Psoas muscle (tissue), 7 donors: ENCODE measurements at regions not wholly inside any gene's neighbourhood (a gene's known extent, or its start where the extent isn't known, plus 50 kb on each side); places are given as distances from the start of the nearest gene placed in this dataset.

Experiments used
- ATAC-seq, 4 donors: fragments of 200-7000 bp; cut with Tn5 transposase; one replicate each; pipeline ENCODE4 v1.9.1; 2020; ENCODE audit warnings: moderate library complexity in 3 of 4, mild to moderate bottlenecking in 2 of 4
- DNase-seq, 2 donors: peaks; one replicate each; pipeline ENCODE4 v3.0.0-alpha.2; 2020
- H3K27ac ChIP-seq: fragments of 200-600 bp; one replicate; pipeline ENCODE4 v1.8.0; 2022
- H3K27me3 ChIP-seq, 3 donors: fragments of 200-600 bp in 1 of 3; one replicate each; pipeline versions ENCODE4 v1.6.1 to v1.8.0; 2013 to 2022; ENCODE audit warnings: low read length in 2 of 3, mild to moderate bottlenecking in 2 of 3, moderate library complexity in 1 of 3; ENCODE audit not compliant: insufficient read depth in 3 of 3
- H3K36me3 ChIP-seq, 2 donors: fragments of 200-600 bp in 1 of 2; one replicate each; pipeline versions ENCODE4 v1.6.1 to v1.8.0; 2013 to 2022; ENCODE audit warnings: low read depth in 1 of 2, mild to moderate bottlenecking in 1 of 2, moderate library complexity in 1 of 2; ENCODE audit not compliant: insufficient read depth in 1 of 2
- H3K4me1 ChIP-seq: fragments of 200-600 bp; one replicate; pipeline ENCODE4 v1.8.0; 2022
- H3K4me3 ChIP-seq: fragments of 200-600 bp; one replicate; pipeline ENCODE4 v1.8.0; 2022; ENCODE audit warnings: mild to moderate bottlenecking
- H3K9me3 ChIP-seq: fragments of 200-600 bp; one replicate; pipeline ENCODE4 v1.8.0; 2022
- CTCF ChIP-seq: fragments of 200-600 bp; IDR thresholded peaks from one replicate; pipeline ENCODE4 v1.8.0; 2022; ENCODE audit warnings: antibody characterized with exemption
- WGBS, 3 donors: extraction: QIAGEN DNeasy Blood & Tissue Kit; methylation state at CpG; one replicate each; pipeline versions ENCODE4 v1.1.6 to v1.1.7; 2013; 5-methylcytosine and 5-hydroxymethylcytosine counted together
- intact Hi-C, 2 donors: fragments of 100-400 bp; cut with DNase I; formaldehyde crosslinking; loops; one replicate each; pipeline versions ENCODE4 v1.11.0 to v1.14.2; 2022
- donor health status: healthy with polysubstance abuse.
- donor health status: DM: no; HTN: no; CAD: no; lungs with moderate emphysema.
- donor health status: Bipolar disorder and iron deficiency.
- donor health status: healthy.
- donor health status: DM: yes; HTN: yes; CAD: no.
- donor health status: DM: no; HTN: no; CAD: no.
- donor health status: DM: yes; HTN: yes; CAD: no.

GRCh38 chr7:46494441-46494840, 573.4 kb upstream of the IGFBP3 start:
- Histone ChIP-seq H3K4me3 (no peak overlapping the region), H3K4me1 (no peaks in the 10 kb centered on the region), H3K9me3 (no peaks in the 10 kb centered on the region), H3K36me3 (no peaks in the 10 kb centered on the region), H3K27ac (no peak overlapping the region), H3K27me3 (no peaks in the 10 kb centered on the region)
- intact Hi-C loops, result no loop called here
- DNase-seq, result no peak
- TF ChIP-seq CTCF, result no peak
- 84 to 89% (median 87%) methylated on average over 3 of the region's 3 CpGs for WGBS, 3 donors
- no peak for ATAC-seq

- intact Hi-C loops, result no loop called here
These were observed 573.0 kb upstream of the IGFBP3 start for GRCh38 chr7:46494028-46494427.

GRCh38 chr7:46493196-46493595, 572.1 kb upstream of the IGFBP3 start:
- no peak for DNase-seq
- intact Hi-C loops, result no loop called here
- 81 to 85% (median 82%) methylated on average over 4 of the region's 4 CpGs for WGBS, 3 donors
- no peak overlapping the region for H3K27ac ChIP-seq
- no peak overlapping the region for H3K4me3 ChIP-seq
- H3K4me1 ChIP-seq, result no peaks in the 10 kb centered on the region
- ATAC-seq, result no peak
- H3K36me3 ChIP-seq, result no peaks in the 10 kb centered on the region
- H3K27me3 ChIP-seq, result no peaks in the 10 kb centered on the region
- no peaks in the 10 kb centered on the region for H3K9me3 ChIP-seq
- TF ChIP-seq CTCF, result no peak

More at GRCh38 chr7:46494028-46494427, 573.0 kb upstream of the IGFBP3 start:
- ATAC-seq (no peak), DNase-seq (no peak)
- Histone ChIP-seq H3K4me1 (no peaks in the 10 kb centered on the region), H3K27ac (no peak overlapping the region), H3K9me3 (no peaks in the 10 kb centered on the region), H3K27me3 (no peaks in the 10 kb centered on the region), H3K36me3 (no peaks in the 10 kb centered on the region), H3K4me3 (no peak overlapping the region)
- no peak for TF ChIP-seq CTCF

- 82 to 91% (median 89%) methylated on average over 1 of the region's 1 CpG for WGBS, 3 donors
- no peaks in the 10 kb centered on the region for H3K9me3 ChIP-seq
- no peaks in the 10 kb centered on the region for H3K27me3 ChIP-seq
- H3K4me3 ChIP-seq, result no peak overlapping the region
- DNase-seq (no peak), ATAC-seq (no peak)
- H3K36me3 ChIP-seq, result no peaks in the 10 kb centered on the region
- no peak for TF ChIP-seq CTCF
- intact Hi-C loops, result no loop called here
- H3K27ac ChIP-seq, result no peak overlapping the region
- H3K4me1 ChIP-seq, result no peaks in the 10 kb centered on the region
These were observed 571.4 kb upstream of the IGFBP3 start for GRCh38 chr7:46492466-46492865.

- Histone ChIP-seq H3K4me3 (no peak overlapping the region), H3K9me3 (no peaks in the 10 kb centered on the region), H3K4me1 (no peaks in the 10 kb centered on the region), H3K36me3 (no peaks in the 10 kb centered on the region), H3K27me3 (no peaks in the 10 kb centered on the region), H3K27ac (no peak overlapping the region)
- no peak for DNase-seq
- ATAC-seq, result no peak
- 91 to 97% (median 95%) methylated on average over 1 of the region's 1 CpG for WGBS, 3 donors
- intact Hi-C loops, result no loop called here
- TF ChIP-seq CTCF, result no peak
These were observed 569.3 kb upstream of the IGFBP3 start for GRCh38 chr7:46490406-46490805.
